OCI-LY3 (cell line): ENCODE measurements at regions not wholly inside any gene's neighbourhood (a gene's known extent, or its start where the extent isn't known, plus 50 kb on each side); places are given as distances from the start of the nearest gene placed in this dataset.
"Not testable (repeated sequence)": the region's sequence is repeated elsewhere in the genome, so short reads cannot be mapped to it uniquely, and the experiment has no call there.

Experiments
- H2AFZ ChIP-seq: fragments of 200-600, 300-600 bp; shearing (Covaris generic); 2 replicates; pipeline ENCODE4 v1.6.0; 2014; ENCODE audit warnings: antibody characterized with exemption, low read depth, low read length
- H3K27ac ChIP-seq: fragments of 200-600, 300-600 bp; sonication (generic); 2 replicates; pipeline ENCODE4 v1.5.1; 2014; ENCODE audit warnings: mild to moderate bottlenecking, low read length, moderate library complexity, mixed read lengths
- H3K27me3 ChIP-seq: fragments of 200-600, 300-600 bp; sonication (generic); 2 replicates; pipeline ENCODE4 v1.6.1; 2014; ENCODE audit warnings: low read depth, low read length, mixed read lengths
- H3K36me3 ChIP-seq: fragments of 200-600, 300-600 bp; sonication (generic); replicated peaks from 2 replicates; pipeline ENCODE3; 2014; ENCODE audit warnings: low read depth, low read length, mixed read lengths
- H3K4me1 ChIP-seq: fragments of 300-600, 200-600 bp; sonication (generic); 2 replicates; pipeline ENCODE4 v1.6.1; 2014; ENCODE audit warnings: low read length, mixed read lengths
- H3K4me2 ChIP-seq: fragments of 200-600, 300-600 bp; sonication (generic); 2 replicates; pipeline ENCODE4 v1.6.1; 2014; ENCODE audit warnings: low read length, mixed read lengths
- H3K4me3 ChIP-seq: fragments of 300-600, 200-600 bp; sonication (generic); 2 replicates; pipeline ENCODE4 v1.5.1; 2014; ENCODE audit warnings: antibody characterized with exemption, mild to moderate bottlenecking, low read length, moderate library complexity
- H3K79me2 ChIP-seq: fragments of 300-600, 200-600 bp; shearing (Covaris generic); 2 replicates; pipeline ENCODE4 v1.6.1; 2014; ENCODE audit warnings: mild to moderate bottlenecking, low read length, mixed read lengths
- H3K9ac ChIP-seq: fragments of 300-600, 200-600 bp; shearing (Covaris generic); 2 replicates; pipeline ENCODE4 v1.6.0; 2014; ENCODE audit warnings: mild to moderate bottlenecking, low read length, moderate library complexity
- H3K9me3 ChIP-seq: fragments of 200-600, 300-600 bp; shearing (Covaris generic); 2 replicates; pipeline ENCODE4 v1.6.1; 2014; ENCODE audit warnings: low read length, mixed read lengths; ENCODE audit not compliant: insufficient read depth
- H4K20me1 ChIP-seq: fragments of 200-600, 300-600 bp; sonication (generic); 2 replicates; pipeline ENCODE4 v1.6.1; 2016; ENCODE audit warnings: low read length, mixed read lengths; ENCODE audit not compliant: insufficient read depth
- CTCF ChIP-seq: fragments of 200-600, 300-600 bp; sonication (generic); IDR thresholded peaks from 2 replicates; pipeline ENCODE4 v1.5.1; 2014; ENCODE audit warnings: antibody characterized with exemption, low read length, low read depth
- EZH2phosphoT487 ChIP-seq: fragments of 200-600 bp; shearing (Covaris generic); IDR thresholded peaks from 2 replicates; pipeline ENCODE4 v1.6.1; 2018; ENCODE audit warnings: antibody characterized with exemption, mixed run types, low read depth

GRCh38 chr17:21482189-21482865, 106.2 kb downstream of the KCNJ12 start:
- H3K27me3 ChIP-seq = no peaks in the 10 kb centered on the region
- H2AFZ ChIP-seq = no peak overlapping the region
- TF ChIP-seq EZH2phosphoT487 (no peak), CTCF (no peak)

GRCh38 chr17:21488043-21488442, 111.9 kb downstream of the KCNJ12 start:
- not testable (repeated sequence) for H3K79me2 ChIP-seq, H3K4me3 ChIP-seq, H3K4me1 ChIP-seq, H2AFZ ChIP-seq, H3K9me3 ChIP-seq, H4K20me1 ChIP-seq, H3K27me3 ChIP-seq, H3K9ac ChIP-seq, H3K36me3 ChIP-seq, H3K27ac ChIP-seq, H3K4me2 ChIP-seq

More at GRCh38 chr17:21482189-21482865, 106.2 kb downstream of the KCNJ12 start:
- no peaks in the 10 kb centered on the region for H4K20me1 ChIP-seq
- no peak overlapping the region for H3K4me2 ChIP-seq
- no peak overlapping the region for H3K27ac ChIP-seq
- no peak overlapping the region for H3K4me3 ChIP-seq
- H3K79me2 ChIP-seq = no peaks in the 10 kb centered on the region
- no peaks in the 10 kb centered on the region for H3K9me3 ChIP-seq
- H3K9ac ChIP-seq = no peak overlapping the region
- no peaks in the 10 kb centered on the region for H3K36me3 ChIP-seq
- H3K4me1 ChIP-seq = no peaks in the 10 kb centered on the region

- H3K27me3 ChIP-seq = no peaks in the 10 kb centered on the region
- H3K4me1 ChIP-seq = no peaks in the 10 kb centered on the region
- H3K4me2 ChIP-seq = no peak overlapping the region
- H3K9me3 ChIP-seq = no peaks in the 10 kb centered on the region
- no peak overlapping the region for H2AFZ ChIP-seq
- no peak overlapping the region for H3K9ac ChIP-seq
- H4K20me1 ChIP-seq = no peaks in the 10 kb centered on the region
- no peaks in the 10 kb centered on the region for H3K79me2 ChIP-seq
- no peaks in the 10 kb centered on the region for H3K36me3 ChIP-seq
- no peak overlapping the region for H3K4me3 ChIP-seq
- H3K27ac ChIP-seq = no peak overlapping the region
- TF ChIP-seq EZH2phosphoT487 (no peak), CTCF (no peak)
Observed at GRCh38 chr17:21493993-21494392, 117.8 kb downstream of the KCNJ12 start.

- no peaks in the 10 kb centered on the region for H4K20me1 ChIP-seq
- no peaks in the 10 kb centered on the region for H3K9me3 ChIP-seq
- no peak overlapping the region for H2AFZ ChIP-seq
- H3K79me2 ChIP-seq = no peaks in the 10 kb centered on the region
- TF ChIP-seq CTCF = no peak
- TF ChIP-seq EZH2phosphoT487 = no peak
- no peak overlapping the region for H3K27ac ChIP-seq
- H3K36me3 ChIP-seq = no peaks in the 10 kb centered on the region
- H3K4me2 ChIP-seq = no peak overlapping the region
- no peaks in the 10 kb centered on the region for H3K27me3 ChIP-seq
- H3K9ac ChIP-seq = no peak overlapping the region
- H3K4me3 ChIP-seq = no peak overlapping the region
- H3K4me1 ChIP-seq = no peaks in the 10 kb centered on the region
Observed at GRCh38 chr17:21495281-21495680, 119.1 kb downstream of the KCNJ12 start.
